Heart right ventricle (tissue), 16 donors: ENCODE measurements at regions not wholly inside any gene's neighbourhood (a gene's known extent, or its start where the extent isn't known, plus 50 kb on each side); places are given as distances from the start of the nearest gene placed in this dataset.

Experiments
- ATAC-seq, 8 donors: fragments of 200-7000 bp; cut with Tn5 transposase; one replicate each; pipeline ENCODE4 v1.9.1; 2020; ENCODE audit warnings: mild to moderate bottlenecking in 8 of 8, moderate library complexity in 8 of 8, moderate number of reproducible peaks in 1 of 8
- DNase-seq, 2 donors: peaks; one replicate each; pipeline ENCODE4 v3.0.0-alpha.2; 2020
- H3K27ac ChIP-seq, 10 donors: fragments of 200-600 bp; sonication (generic) in 2 of 10; one replicate each; pipeline versions ENCODE4 v1.5.0 to v1.8.0; 2020 to 2022; ENCODE audit warnings: mild to moderate bottlenecking in 3 of 10
- H3K27me3 ChIP-seq, 7 donors: fragments of 200-600 bp; one replicate each; pipeline ENCODE4 v1.8.0; 2021 to 2022; ENCODE audit warnings: mild to moderate bottlenecking in 2 of 7
- H3K36me3 ChIP-seq, 9 donors: fragments of 200-600 bp; sonication (generic) in 1 of 9; one replicate each; pipeline versions ENCODE4 v1.5.0 to v1.8.0; 2020 to 2022; ENCODE audit warnings: mild to moderate bottlenecking in 2 of 9
- H3K4me1 ChIP-seq, 9 donors: fragments of 200-600 bp; sonication (generic) in 1 of 9; one replicate each; pipeline versions ENCODE4 v1.5.0 to v1.8.0; 2020 to 2022; ENCODE audit warnings: mild to moderate bottlenecking in 4 of 9
- H3K4me3 ChIP-seq, 10 donors: fragments of 200-600 bp; sonication (generic) in 2 of 10; one replicate each; pipeline versions ENCODE4 v1.5.0 to v1.8.0; 2020 to 2022; ENCODE audit warnings: mild to moderate bottlenecking in 7 of 10, moderate library complexity in 2 of 10
- H3K9me3 ChIP-seq, 11 donors: fragments of 200-600 bp in 10 of 11; sonication (generic) in 2 of 11; one replicate each; pipeline versions ENCODE4 v1.5.0 to v1.8.0; 2013 to 2022; ENCODE audit warnings: mild to moderate bottlenecking in 2 of 11, control low read depth in 1 of 11, moderate library complexity in 1 of 11
- CTCF ChIP-seq, 9 donors: fragments of 200-600 bp; sonication (generic) in 2 of 9; IDR thresholded peaks; one replicate each; pipeline versions ENCODE4 v1.5.0 to v1.8.0; 2021 to 2022; ENCODE audit warnings: antibody characterized with exemption in 9 of 9, mild to moderate bottlenecking in 5 of 9, moderate library complexity in 1 of 9
- WGBS, 2 donors: extraction: QIAGEN DNeasy Blood & Tissue Kit; methylation state at CpG; one replicate each; pipeline ENCODE4 v1.1.7; 2013; ENCODE audit warnings: inconsistent platforms in 1 of 2; 5-methylcytosine and 5-hydroxymethylcytosine counted together
- intact Hi-C, 10 donors: fragments of 100-400 bp; cut with DNase I; formaldehyde crosslinking; loops; one replicate each; pipeline versions ENCODE4 v1.11.1 to v1.14.2; 2022
- donor health status: Arrhythmogenic right ventricular cardiomyopathy.
- donor health status: ischemic (EF 13 %, LVEDD 7.1; RV severe dilation, severe dysfunction).
- donor health status: healthy with polysubstance abuse.
- donor health status: DM: no; HTN: yes; CAD: no.
- donor health status: DM: no; HTN: no; CAD: no.
- donor health status: ischemic (EF 25% LVEDD 6.9; RV normal size, moderate dysfunction).
- donor health status: ischemic (EF 25% LVEDD 5.7; RV mildly dilated, moderate dysfunction).
- donor health status: healthy.
- donor health status: DM: yes; HTN: yes; CAD: no.
- donor health status: Ischemic cardiomyopathy.
- donor health status: ischemic (EF 35%, LVEDD 5.7; RV mildly dilated, moderate dysfunction).
- donor health status: nonischemic (EF 11% LVEDD 7.7; RV severe dilation, severe dysfunction).
- donor health status: DM: yes; HTN: yes; CAD: no.
- donor health status: PGD.
- donor health status: ischemic (EF 29% LVEDD 5.4; RV normal size, mild dysfunction).
- donor health status: nonischemic (EF 23%, LVEDD 6.1; RV moderate dilation, normal function).

GRCh38 chr11:82210011-82210410 lies 523.7 kb downstream of the FAM181B start:
- no peak for TF ChIP-seq CTCF (IDR thresholded peaks at IDR 0.05)
- peaks cover 0 to 4% (median 0%) of the 10 kb centered on the region in 11 donors for H3K9me3 ChIP-seq
- ATAC-seq (no peak), DNase-seq (no peak)
- no peaks in the 10 kb centered on the region for H3K27me3 ChIP-seq
- H3K36me3 ChIP-seq: no peaks in the 10 kb centered on the region
- intact Hi-C loops: no loop called here
- no peak overlapping the region for H3K4me3 ChIP-seq
- no peak overlapping the region for H3K27ac ChIP-seq
- no peaks in the 10 kb centered on the region for H3K4me1 ChIP-seq
- 87 to 91% methylated on average over 1 of the region's 1 CpG for WGBS, 2 donors

GRCh38 chr11:82195283-82195682 lies 538.4 kb downstream of the FAM181B start:
- Histone ChIP-seq H3K9me3 (no peaks in the 10 kb centered on the region), H3K27ac (no peak overlapping the region), H3K27me3 (no peaks in the 10 kb centered on the region), H3K4me3 (no peak overlapping the region), H3K4me1 (no peaks in the 10 kb centered on the region), H3K36me3 (no peaks in the 10 kb centered on the region)
- TF ChIP-seq CTCF (IDR thresholded peaks at IDR 0.05): no peak
- WGBS, 2 donors: 73 to 79% methylated on average over 3 of the region's 3 CpGs
- intact Hi-C loops: no loop called here
- no peak for DNase-seq
- ATAC-seq: no peak

GRCh38 chr11:82194521-82194920 lies 539.1 kb downstream of the FAM181B start:
- H3K27me3 ChIP-seq: no peaks in the 10 kb centered on the region
- no peaks in the 10 kb centered on the region for H3K36me3 ChIP-seq
- 76 to 77% methylated on average over 7 of the region's 7 CpGs for WGBS, 2 donors
- H3K9me3 ChIP-seq: no peaks in the 10 kb centered on the region
- H3K4me1 ChIP-seq: no peaks in the 10 kb centered on the region
- no peak for TF ChIP-seq CTCF (IDR thresholded peaks at IDR 0.05)
- intact Hi-C loops: no loop called here
- H3K4me3 ChIP-seq: no peak overlapping the region
- ATAC-seq (no peak), DNase-seq (no peak)
- H3K27ac ChIP-seq: no peak overlapping the region

- 72 to 78% methylated on average over 3 of the region's 3 CpGs for WGBS, 2 donors
- H3K4me3 ChIP-seq: no peak overlapping the region
- no peaks in the 10 kb centered on the region for H3K9me3 ChIP-seq
- no peak overlapping the region for H3K27ac ChIP-seq
- H3K36me3 ChIP-seq: no peaks in the 10 kb centered on the region
- H3K4me1 ChIP-seq: no peaks in the 10 kb centered on the region
- ATAC-seq: no peak
- TF ChIP-seq CTCF (IDR thresholded peaks at IDR 0.05): no peak
- no peaks in the 10 kb centered on the region for H3K27me3 ChIP-seq
- no peak for DNase-seq
- intact Hi-C loops: no loop called here
These were observed 542.0 kb downstream of the FAM181B start for GRCh38 chr11:82191695-82192094.

- ATAC-seq (no peak), DNase-seq (no peak)
- intact Hi-C loops: no loop called here
- WGBS, 2 donors: 88% methylated on average over 3 of the region's 3 CpGs
- H3K4me3 ChIP-seq: no peak overlapping the region
- no peaks in the 10 kb centered on the region for H3K36me3 ChIP-seq
- no peaks in the 10 kb centered on the region for H3K4me1 ChIP-seq
- H3K27me3 ChIP-seq: no peaks in the 10 kb centered on the region
- TF ChIP-seq CTCF (IDR thresholded peaks at IDR 0.05): no peak
- H3K9me3 ChIP-seq: no peaks in the 10 kb centered on the region
- no peak overlapping the region for H3K27ac ChIP-seq
These were observed 547.7 kb downstream of the FAM181B start for GRCh38 chr11:82185925-82186324.
